Activated CD8-positive, alpha-beta T cell treated with anti-CD3 and anti-CD28 coated beads, Interleukin-2, amount 10 ng/mL, durations not matched to agents 7 days and 5 days (primary cell): ENCODE measurements at regions not wholly inside any gene's neighbourhood (a gene's known extent, or its start where the extent isn't known, plus 50 kb on each side); places are given as distances from the start of the nearest gene placed in this dataset.
"Not testable (repeated sequence)": the region's sequence is repeated elsewhere in the genome, so short reads cannot be mapped to it uniquely, and the experiment has no call there.

Experiments used
- ATAC-seq: fragments of 150-1000 bp; cut with Tn5 transposase; one replicate; pipeline ENCODE4 v1.10.0; 2021; ENCODE audit warnings: moderate library complexity
- CTCF ChIA-PET: fragments of 350-600 bp; sonication (Branson Sonifier 250); formaldehyde crosslinking; loops from one replicate; lab custom pipeline; 2021; ENCODE audit warnings: antibody characterized with exemption; lab: Charles Lee
- POLR2A ChIA-PET: fragments of 350-600 bp; sonication (Branson Sonifier 250); formaldehyde crosslinking; loops from one replicate; lab custom pipeline; 2021; ENCODE audit warnings: antibody characterized with exemption; lab: Charles Lee
- DNase-seq: peaks from one replicate; pipeline ENCODE4 v3.0.0-alpha.2; 2020
- H3K27ac Mint-ChIP-seq: one replicate; pipeline ENCODE4 v1.8.0; 2021; ENCODE audit warnings: mild to moderate bottlenecking, mixed read lengths
- H3K27me3 Mint-ChIP-seq: one replicate; pipeline ENCODE4 v1.8.0; 2021; ENCODE audit warnings: low read depth, mixed read lengths
- H3K36me3 Mint-ChIP-seq: one replicate; pipeline ENCODE4 v1.8.0; 2021; ENCODE audit warnings: low read depth, mixed read lengths
- H3K4me1 Mint-ChIP-seq: one replicate; pipeline ENCODE4 v1.8.0; 2021; ENCODE audit warnings: low read depth, mixed read lengths
- H3K4me3 Mint-ChIP-seq: one replicate; pipeline ENCODE4 v1.8.0; 2021; ENCODE audit warnings: mild to moderate bottlenecking, mixed read lengths
- H3K9me3 Mint-ChIP-seq: one replicate; pipeline ENCODE4 v1.8.0; 2022; ENCODE audit warnings: mixed read lengths; ENCODE audit not compliant: insufficient read depth

DNA sequence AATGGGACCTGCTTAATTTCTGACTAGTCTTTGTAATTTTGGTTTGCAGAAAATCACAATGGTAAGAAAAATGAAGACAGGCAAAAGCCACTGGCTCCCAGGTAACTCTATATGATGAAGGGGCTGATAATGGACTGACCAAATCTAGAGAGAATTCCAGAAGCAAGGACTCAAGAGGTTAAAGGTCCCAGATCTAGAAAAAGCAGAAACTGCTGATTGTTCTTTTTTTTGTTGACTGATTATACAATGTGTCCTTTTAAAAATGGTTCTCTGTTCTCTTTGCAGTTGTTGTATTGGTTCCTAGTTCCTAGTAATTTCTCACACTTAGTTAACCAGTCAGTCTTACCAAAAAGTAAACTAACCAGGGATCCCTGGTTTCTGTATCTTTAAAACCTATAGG, 81.4 kb downstream of the PPIAL4C start:
- CTCF ChIA-PET, POLR2A ChIA-PET, H3K36me3 Mint-ChIP-seq, ATAC-seq, H3K27me3 Mint-ChIP-seq, DNase-seq, H3K4me1 Mint-ChIP-seq, H3K27ac Mint-ChIP-seq, H3K4me3 Mint-ChIP-seq, H3K9me3 Mint-ChIP-seq: not testable (repeated sequence)

DNA sequence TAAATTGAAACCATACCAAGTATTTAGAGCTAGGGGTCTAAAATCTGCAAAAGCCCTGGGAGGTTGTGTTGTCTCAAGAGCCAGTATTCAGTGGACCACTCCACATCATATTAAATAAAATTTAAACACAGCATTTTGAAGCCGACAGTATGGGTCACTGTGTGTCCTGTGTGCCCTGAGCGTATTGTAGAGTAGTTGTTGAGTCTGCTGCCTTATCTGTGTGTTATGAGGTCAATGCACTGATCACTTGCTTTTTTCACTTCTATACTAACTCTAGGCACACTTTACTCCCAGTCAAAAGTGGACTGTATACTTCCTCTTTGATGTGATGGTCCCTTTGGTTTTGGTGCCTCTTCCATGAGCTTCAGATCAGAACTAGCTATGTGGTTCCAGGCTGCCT, 81.9 kb downstream of the PPIAL4C start:
- ATAC-seq, H3K27ac Mint-ChIP-seq, H3K27me3 Mint-ChIP-seq, H3K36me3 Mint-ChIP-seq, H3K9me3 Mint-ChIP-seq, POLR2A ChIA-PET, H3K4me3 Mint-ChIP-seq, DNase-seq, H3K4me1 Mint-ChIP-seq, CTCF ChIA-PET: not testable (repeated sequence)

DNA sequence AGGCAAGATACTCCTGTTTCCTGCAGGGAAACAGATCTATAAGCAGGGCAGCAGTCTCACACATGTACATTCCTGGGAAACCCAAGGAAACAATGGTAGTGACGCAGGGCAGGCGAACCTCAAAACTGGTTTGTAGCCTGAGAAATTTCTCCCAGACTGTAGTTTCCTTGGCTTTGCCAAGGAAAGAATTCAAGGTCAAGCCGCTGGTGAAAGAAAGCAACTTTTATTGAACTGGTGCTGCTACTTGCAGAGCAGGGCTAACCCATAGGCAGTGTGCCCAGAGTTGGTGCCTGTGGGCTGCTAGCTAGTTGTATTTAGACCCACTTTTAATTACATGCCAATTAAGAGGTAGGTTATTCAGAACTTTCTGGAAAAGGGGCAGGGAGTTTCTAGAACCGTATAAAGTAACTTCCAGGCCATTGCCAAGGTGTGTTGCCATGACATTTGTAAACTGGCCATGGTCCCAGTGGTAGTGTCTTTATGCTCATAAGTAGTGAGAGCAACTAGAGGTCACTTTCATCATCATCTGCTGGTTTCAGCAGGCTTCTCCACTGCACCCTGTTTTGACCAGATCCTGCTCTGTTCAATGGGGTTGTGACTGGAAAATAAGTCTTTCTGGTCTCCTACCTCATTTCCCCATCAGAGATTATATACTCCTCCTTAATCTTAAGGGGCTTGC, 89.7 kb downstream of the PPIAL4C start:
- POLR2A ChIA-PET, H3K9me3 Mint-ChIP-seq, ATAC-seq, H3K36me3 Mint-ChIP-seq, CTCF ChIA-PET, H3K27me3 Mint-ChIP-seq, H3K4me3 Mint-ChIP-seq, H3K4me1 Mint-ChIP-seq, DNase-seq, H3K27ac Mint-ChIP-seq: not testable (repeated sequence)

DNA sequence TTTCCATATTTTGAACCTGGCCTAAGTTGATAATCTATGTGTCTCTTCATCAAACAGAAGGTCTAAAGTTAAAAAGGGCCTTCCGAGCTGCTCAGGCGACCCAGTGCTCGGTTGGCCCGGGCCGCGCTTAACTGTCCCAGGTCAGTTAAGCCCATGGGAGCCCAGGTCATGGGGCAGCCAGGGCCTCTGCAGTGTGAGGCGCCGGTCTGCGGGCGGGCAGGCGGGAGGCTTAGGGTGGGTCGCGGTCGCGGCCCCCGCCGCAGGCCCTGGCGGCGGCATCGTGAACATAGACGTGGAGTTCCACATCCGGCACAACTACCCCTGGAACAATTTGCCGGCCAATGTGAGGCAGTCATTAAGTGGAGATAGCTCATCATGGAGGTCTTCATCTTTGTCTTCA, 91.3 kb downstream of the PPIAL4C start:
- H3K36me3 Mint-ChIP-seq, H3K4me3 Mint-ChIP-seq, H3K27ac Mint-ChIP-seq, H3K4me1 Mint-ChIP-seq, H3K27me3 Mint-ChIP-seq, POLR2A ChIA-PET, CTCF ChIA-PET, ATAC-seq, DNase-seq, H3K9me3 Mint-ChIP-seq: not testable (repeated sequence)

DNA sequence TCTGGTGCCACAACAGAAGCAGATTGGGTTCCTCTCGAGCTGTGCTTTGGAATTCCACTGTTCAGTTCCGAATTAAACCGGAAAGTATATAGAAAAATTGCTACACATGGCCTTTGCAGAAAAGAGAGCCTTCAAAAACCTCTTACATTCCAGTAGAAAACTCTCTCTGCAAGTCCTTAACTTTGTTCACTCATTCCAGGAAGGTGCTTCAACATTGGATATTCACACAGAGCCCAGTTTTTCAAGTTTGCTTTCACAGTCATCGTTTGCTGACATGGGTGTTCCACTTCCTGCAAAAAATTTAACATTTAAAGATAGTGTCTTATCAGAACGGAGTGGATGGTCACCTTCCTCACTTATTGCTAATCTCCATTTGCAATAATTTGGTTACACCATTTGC, 93.7 kb downstream of the PPIAL4C start:
- POLR2A ChIA-PET = not testable (repeated sequence)

DNA sequence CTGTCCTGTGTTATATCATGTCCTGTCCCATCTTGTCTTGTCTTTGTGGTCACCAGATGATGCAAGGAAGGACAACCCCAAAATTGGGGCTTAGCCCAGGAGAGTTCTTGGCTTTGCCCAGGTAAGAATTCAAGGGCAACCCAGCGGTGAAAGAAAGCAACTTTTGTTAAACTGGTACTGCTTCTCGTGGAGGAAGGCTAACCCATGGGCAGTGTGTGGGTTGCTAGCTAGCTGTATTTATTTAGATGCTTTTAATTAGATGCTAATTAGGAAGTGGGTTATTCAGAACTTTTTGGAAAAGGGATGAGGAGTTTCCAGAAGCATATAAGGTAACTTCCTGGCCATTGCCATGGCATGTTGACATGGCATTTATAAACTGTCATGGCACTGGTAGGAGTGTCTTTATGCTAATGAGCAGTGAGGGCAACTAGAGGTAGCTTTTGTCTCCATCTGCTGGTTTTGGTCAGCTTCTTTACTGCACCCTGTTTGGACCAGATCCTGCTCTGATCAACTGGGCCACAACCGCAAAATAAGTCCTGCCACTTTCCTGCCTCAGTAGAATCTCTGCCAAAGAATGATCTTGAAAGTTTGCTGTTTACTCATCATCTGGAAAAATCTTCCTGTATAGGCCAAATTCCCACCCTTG, 95.8 kb upstream of the FCGR1A start:
- POLR2A ChIA-PET, H3K9me3 Mint-ChIP-seq: not testable (repeated sequence)

More for the DNA sequence above, 93.7 kb downstream of the PPIAL4C start:
- H3K4me3 Mint-ChIP-seq, H3K27me3 Mint-ChIP-seq, CTCF ChIA-PET, ATAC-seq, H3K36me3 Mint-ChIP-seq, H3K27ac Mint-ChIP-seq, H3K9me3 Mint-ChIP-seq, H3K4me1 Mint-ChIP-seq, DNase-seq: not testable (repeated sequence)

DNA sequence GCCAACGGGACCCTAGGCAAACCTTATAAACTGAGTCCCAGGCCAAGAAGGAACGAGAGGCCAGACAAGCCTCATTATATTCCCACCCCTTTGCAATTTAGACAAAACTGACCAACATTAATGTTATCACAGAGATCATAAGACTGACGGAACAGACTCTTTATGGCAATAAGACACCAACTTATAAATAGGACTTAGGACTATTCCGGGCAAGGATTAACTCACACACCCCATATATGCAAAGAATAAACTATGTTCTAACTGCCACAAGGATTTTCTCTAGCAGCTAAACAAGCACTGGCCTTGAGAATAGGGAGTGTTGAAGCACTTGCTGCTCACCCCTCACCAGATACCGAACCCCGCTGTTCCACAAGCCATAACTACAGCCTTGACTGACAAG, 91.1 kb upstream of the FCGR1A start:
- ATAC-seq, H3K36me3 Mint-ChIP-seq, H3K9me3 Mint-ChIP-seq, H3K4me3 Mint-ChIP-seq, H3K27ac Mint-ChIP-seq, POLR2A ChIA-PET, DNase-seq, H3K27me3 Mint-ChIP-seq, CTCF ChIA-PET: not testable (repeated sequence)
- peaks cover 14% of the 10 kb centered on the region for H3K4me1 Mint-ChIP-seq

More for the DNA sequence above, 95.8 kb upstream of the FCGR1A start:
- CTCF ChIA-PET, H3K27ac Mint-ChIP-seq, H3K27me3 Mint-ChIP-seq, DNase-seq, H3K36me3 Mint-ChIP-seq, H3K4me3 Mint-ChIP-seq, H3K4me1 Mint-ChIP-seq: not testable (repeated sequence)
- ATAC-seq = peak; percentile 94

DNA sequence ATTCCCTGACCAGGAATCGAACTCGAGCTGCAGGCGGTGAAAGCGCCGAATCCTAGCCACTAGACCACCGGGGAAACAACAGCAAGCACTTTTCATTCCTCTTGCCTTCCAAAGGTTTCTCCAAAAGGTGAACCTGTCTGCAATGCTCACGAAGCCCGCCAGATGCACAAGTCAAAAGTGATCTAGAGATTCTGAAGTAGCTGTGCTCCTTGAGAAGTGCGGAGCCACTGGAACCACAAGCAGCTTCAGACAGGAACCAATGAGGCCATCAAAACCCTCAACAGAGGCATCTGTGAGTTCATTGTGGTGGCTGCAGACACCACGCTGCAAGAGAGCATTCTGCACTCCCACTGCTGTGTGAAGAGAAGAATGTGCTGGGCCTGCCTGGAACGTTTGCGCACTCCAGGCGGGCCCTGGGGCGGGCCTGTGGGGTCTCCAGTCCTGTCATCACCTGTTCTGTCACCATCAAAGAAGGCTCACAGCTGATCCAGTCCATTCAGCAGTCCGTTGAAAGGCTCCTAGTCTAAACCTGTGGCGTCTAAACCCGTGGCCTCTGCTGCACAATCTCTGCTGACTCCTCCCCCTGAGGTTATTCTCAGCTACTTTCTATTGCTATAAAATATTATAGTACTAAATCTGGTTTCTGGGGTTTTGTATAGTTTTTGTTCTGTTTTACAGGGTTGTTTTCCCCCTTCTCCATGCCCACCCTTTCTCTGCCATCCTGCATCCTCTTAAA, 89.5 kb upstream of the FCGR1A start:
- CTCF ChIA-PET, H3K9me3 Mint-ChIP-seq, H3K27me3 Mint-ChIP-seq, H3K27ac Mint-ChIP-seq, POLR2A ChIA-PET, H3K36me3 Mint-ChIP-seq: not testable (repeated sequence)
- DNase-seq = peak; percentile 69
- peaks cover 14% of the 10 kb centered on the region for H3K4me1 Mint-ChIP-seq
- peak; percentile 88 for ATAC-seq
- peak overlapping the region; percentile 5 for H3K4me3 Mint-ChIP-seq

DNA sequence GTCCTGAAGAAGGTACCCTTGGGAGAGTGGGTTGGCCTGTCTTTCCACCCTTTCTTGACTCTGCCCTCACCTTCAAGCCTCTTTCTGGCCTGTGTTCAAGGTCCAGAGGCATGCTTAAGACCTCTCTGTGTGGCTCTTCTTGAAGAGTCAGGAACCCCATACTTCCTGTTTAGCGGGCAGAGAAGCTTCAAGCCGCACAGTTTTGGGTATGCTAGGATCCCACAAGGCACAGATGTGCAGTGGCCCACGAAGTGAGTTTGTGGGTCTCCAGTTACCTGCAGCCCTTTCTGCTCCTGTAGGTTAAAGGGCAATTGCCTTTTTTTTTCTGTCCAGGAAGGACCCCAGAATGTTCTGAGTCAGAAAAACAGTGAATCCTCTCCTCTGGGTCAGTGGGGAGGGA, 87.4 kb upstream of the FCGR1A start:
- H3K36me3 Mint-ChIP-seq, CTCF ChIA-PET, H3K4me3 Mint-ChIP-seq, H3K27ac Mint-ChIP-seq, H3K9me3 Mint-ChIP-seq, H3K27me3 Mint-ChIP-seq, POLR2A ChIA-PET: not testable (repeated sequence)
- ATAC-seq (peak; percentile 31), DNase-seq (peak; percentile 30)
- H3K4me1 Mint-ChIP-seq = peaks cover 15% of the 10 kb centered on the region

DNA sequence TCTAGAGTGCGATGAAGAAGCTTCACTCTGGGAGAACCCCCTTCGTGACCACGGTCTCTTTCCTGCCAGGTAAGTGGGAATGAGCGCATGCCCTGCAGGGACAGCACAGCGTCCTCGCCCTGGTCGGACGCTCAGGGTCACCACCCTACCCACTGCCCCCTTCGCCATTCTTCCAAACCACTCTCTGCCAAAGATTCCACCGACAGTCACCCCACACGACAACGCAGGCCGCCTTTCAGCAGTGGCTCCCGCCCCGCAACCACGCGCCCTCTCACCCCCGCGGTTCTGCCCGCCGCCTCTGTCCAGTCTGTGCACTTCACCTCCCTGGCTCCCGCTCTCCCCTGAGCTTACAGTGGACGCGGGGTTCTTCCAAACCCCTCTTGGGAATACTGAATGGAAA, 82.3 kb upstream of the FCGR1A start:
- CTCF ChIA-PET, H3K9me3 Mint-ChIP-seq, H3K36me3 Mint-ChIP-seq, ATAC-seq, POLR2A ChIA-PET, H3K4me3 Mint-ChIP-seq, H3K27ac Mint-ChIP-seq, DNase-seq, H3K4me1 Mint-ChIP-seq, H3K27me3 Mint-ChIP-seq: not testable (repeated sequence)

DNA sequence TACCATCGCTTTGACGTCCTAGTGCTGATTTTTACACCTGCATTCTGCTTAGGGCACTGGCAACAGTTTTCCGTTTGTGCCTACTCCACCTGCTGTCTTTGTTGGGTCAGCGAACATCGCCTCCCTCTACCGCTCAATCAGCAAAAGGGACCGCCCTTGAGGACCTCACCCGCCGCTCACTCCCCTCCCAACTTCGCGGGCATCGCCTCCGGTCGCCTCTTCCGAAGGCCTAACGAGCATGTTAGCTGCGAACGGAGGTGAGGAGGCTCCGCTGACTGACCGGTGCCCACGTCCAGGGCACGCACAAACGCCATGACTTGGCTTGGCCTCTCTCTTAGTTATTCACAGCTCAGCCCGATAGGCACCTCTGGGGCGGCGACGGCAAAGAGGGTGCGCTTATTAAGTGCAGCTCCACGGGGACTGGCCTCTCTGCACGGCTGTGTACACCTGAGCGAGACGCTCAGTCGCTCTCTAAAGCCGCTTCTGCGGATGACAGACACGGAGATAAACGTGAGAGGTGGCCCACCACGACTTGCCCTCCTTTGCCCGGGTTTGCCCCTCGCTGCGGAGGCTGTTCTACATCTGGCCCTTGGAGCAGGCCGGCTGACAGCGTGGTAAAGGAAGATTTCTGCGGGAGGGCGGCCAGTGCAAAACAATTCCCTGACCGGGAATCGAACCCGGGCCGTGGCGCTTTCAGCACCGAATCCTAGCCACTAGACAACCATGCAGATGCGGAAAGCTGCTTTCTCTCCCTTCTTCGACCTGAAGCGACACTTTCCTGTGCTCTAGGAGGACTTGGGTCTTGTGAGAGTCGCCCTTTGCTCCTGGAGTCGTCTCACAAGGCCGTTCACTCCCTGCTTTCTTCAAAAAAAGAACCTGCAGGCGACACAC, 81.6 kb upstream of the FCGR1A start:
- peak; percentile 72 for ATAC-seq
- H3K9me3 Mint-ChIP-seq, H3K4me3 Mint-ChIP-seq, POLR2A ChIA-PET, H3K4me1 Mint-ChIP-seq, H3K27me3 Mint-ChIP-seq, CTCF ChIA-PET, DNase-seq, H3K27ac Mint-ChIP-seq, H3K36me3 Mint-ChIP-seq: not testable (repeated sequence)
